GM18505 (cell line): ENCODE measurements at regions not wholly inside any gene's neighbourhood (a gene's known extent, or its start where the extent isn't known, plus 50 kb on each side); places are given as distances from the start of the nearest gene placed in this dataset.

ENCODE experiments used
- ATAC-seq: cut with Tn5 transposase; IDR thresholded peaks from one replicate; pipeline ENCODE4 v1.9.1; 2021; ENCODE audit not compliant: unreplicated experiment
- POLR2A ChIP-seq: IDR thresholded peaks from 4 replicates; pipeline ENCODE4 v1.6.1; 2011; ENCODE audit warnings: borderline replicate concordance; ENCODE audit not compliant: insufficient read depth, insufficient read length; ENCODE audit errors: extremely low read depth

GRCh38 chr2:88857951-88858411, 166.5 kb downstream of the RPIA start:
- ATAC-seq, result no peak

GRCh38 chr2:88859461-88859860, 168.0 kb downstream of the RPIA start:
- ATAC-seq, result no peak
- TF ChIP-seq POLR2A, result peak; percentile 81

More at GRCh38 chr2:88857951-88858411, 166.5 kb downstream of the RPIA start:
- peak; percentile 92 for TF ChIP-seq POLR2A

GRCh38 chr2:88860421-88861075, 169.1 kb downstream of the RPIA start:
- peak; percentile 52 for TF ChIP-seq POLR2A
- no peak for ATAC-seq

GRCh38 chr2:88865801-88866371, 174.4 kb downstream of the RPIA start:
- peak; percentile 68 for TF ChIP-seq POLR2A
- ATAC-seq, result no peak

- ATAC-seq, result no peak
- TF ChIP-seq POLR2A, result peak; percentile 42
Measured at GRCh38 chr2:88866756-88867155, 175.3 kb downstream of the RPIA start.

GRCh38 chr2:88868861-88869260, 177.4 kb downstream of the RPIA start:
- no peak for TF ChIP-seq POLR2A

GRCh38 chr2:88870267-88870839, 178.9 kb downstream of the RPIA start:
- no peak for ATAC-seq
- no peak for TF ChIP-seq POLR2A

More at GRCh38 chr2:88868861-88869260, 177.4 kb downstream of the RPIA start:
- no peak for ATAC-seq

GRCh38 chr2:88871336-88871735, 179.9 kb downstream of the RPIA start:
- no peak for TF ChIP-seq POLR2A
- ATAC-seq, result no peak

- ATAC-seq, result no peak
Measured at GRCh38 chr2:88873620-88874019, 182.1 kb downstream of the RPIA start.

GRCh38 chr2:88874063-88874657, 182.7 kb downstream of the RPIA start:
- no peak for TF ChIP-seq POLR2A
- no peak for ATAC-seq

More at GRCh38 chr2:88873620-88874019, 182.1 kb downstream of the RPIA start:
- TF ChIP-seq POLR2A, result no peak

GRCh38 chr2:88875736-88876135, 184.3 kb downstream of the RPIA start:
- TF ChIP-seq POLR2A, result no peak
- no peak for ATAC-seq

GRCh38 chr2:88880441-88880953, 189.0 kb downstream of the RPIA start:
- no peak for TF ChIP-seq POLR2A

GRCh38 chr2:88885275-88885674, 193.8 kb downstream of the RPIA start:
- ATAC-seq, result no peak
- TF ChIP-seq POLR2A, result peak; percentile 58

More at GRCh38 chr2:88880441-88880953, 189.0 kb downstream of the RPIA start:
- no peak for ATAC-seq
